Neural cell (in vitro differentiated cells): ENCODE measurements at regions not wholly inside any gene's neighbourhood (a gene's known extent, or its start where the extent isn't known, plus 50 kb on each side); places are given as distances from the start of the nearest gene placed in this dataset.

ENCODE experiments used
- H2AFZ ChIP-seq: fragments of 200-600, 300-800 bp; sonication (generic), shearing (Covaris generic); 2 replicates; pipeline ENCODE4 v1.6.0; 2014; ENCODE audit warnings: low read depth, mild to moderate bottlenecking, antibody characterized with exemption, low read length, moderate library complexity
- H3F3A ChIP-seq: fragments of 200-600 bp; shearing (Covaris generic); 2 replicates; pipeline ENCODE4 v1.6.1; 2016; ENCODE audit warnings: mild to moderate bottlenecking, moderate library complexity, mixed read lengths, antibody characterized with exemption, low read length; ENCODE audit not compliant: insufficient read depth, poor library complexity, severe bottlenecking
- H3K27ac ChIP-seq: fragments of 200-600, 300-800 bp; sonication (generic), shearing (Covaris generic); 2 replicates; pipeline ENCODE4 v1.5.1; 2014; ENCODE audit warnings: mild to moderate bottlenecking, low read length, moderate library complexity
- H3K27me3 ChIP-seq: fragments of 300-800, 200-600 bp; sonication (generic), shearing (Covaris generic); 2 replicates; pipeline ENCODE4 v1.6.0; 2014; ENCODE audit warnings: mild to moderate bottlenecking, low read depth, low read length, moderate library complexity; ENCODE audit not compliant: insufficient read depth
- H3K36me3 ChIP-seq: fragments of 300-800, 200-600 bp; sonication (generic), shearing (Covaris generic); 2 replicates; pipeline ENCODE4 v1.5.1; 2014; ENCODE audit warnings: mild to moderate bottlenecking, antibody characterized with exemption, low read length, moderate library complexity; ENCODE audit not compliant: insufficient read depth
- H3K4me2 ChIP-seq: fragments of 300-800, 200-600 bp; sonication (generic), shearing (Covaris generic); 2 replicates; pipeline ENCODE4 v1.6.0; 2014; ENCODE audit warnings: mild to moderate bottlenecking, low read length
- H3K4me3 ChIP-seq: fragments of 300-800, 200-600 bp; sonication (generic), shearing (Covaris generic); 2 replicates; pipeline ENCODE4 v1.5.1; 2014; ENCODE audit warnings: mild to moderate bottlenecking, low read length, moderate library complexity
- H3K79me2 ChIP-seq: fragments of 200-600 bp; shearing (Covaris generic); replicated peaks from 2 replicates; pipeline ENCODE4 v1.6.0; 2014; ENCODE audit warnings: mild to moderate bottlenecking, low read length, moderate library complexity; ENCODE audit not compliant: insufficient read depth
- H3K9ac ChIP-seq: fragments of 300-800, 200-600 bp; sonication (generic), shearing (Covaris generic); 2 replicates; pipeline ENCODE4 v1.6.1; 2016; ENCODE audit warnings: mild to moderate bottlenecking, low read length, mixed read lengths
- H3K9me2 ChIP-seq: fragments of 200-600 bp; shearing (Covaris generic); 2 replicates; pipeline ENCODE4 v1.6.1; 2016; ENCODE audit warnings: mild to moderate bottlenecking, low read length, mixed read lengths; ENCODE audit not compliant: insufficient read depth
- H3K9me3 ChIP-seq: fragments of 200-600, 300-800 bp; sonication (generic), shearing (Covaris generic); 2 replicates; pipeline ENCODE4 v1.6.1; 2016; ENCODE audit warnings: mild to moderate bottlenecking, mixed run types, low read length, moderate library complexity, mixed read lengths
- H4K20me1 ChIP-seq: fragments of 200-600 bp; shearing (Covaris generic); 2 replicates; pipeline ENCODE4 v1.6.1; 2016; ENCODE audit warnings: mild to moderate bottlenecking, mixed run types; ENCODE audit not compliant: insufficient read depth
- CTCF ChIP-seq: fragments of 450-650 bp; IDR thresholded peaks from 2 replicates; pipeline ENCODE4 v1.5.1; 2014; ENCODE audit warnings: antibody characterized with exemption, mild to moderate bottlenecking, moderate library complexity; ENCODE audit not compliant: poor library complexity, severe bottlenecking
- EP300 ChIP-seq: fragments of 450-650 bp; conservative IDR thresholded peaks from 2 replicates; pipeline ENCODE4 v1.6.1; 2014; ENCODE audit warnings: antibody characterized with exemption, mild to moderate bottlenecking, moderate library complexity; ENCODE audit not compliant: poor library complexity, severe bottlenecking
- EZH2 ChIP-seq: fragments of 200-600, 300-800 bp; shearing (Covaris generic), sonication (generic); IDR thresholded peaks from 2 replicates; pipeline ENCODE4 v1.6.1; 2014; ENCODE audit warnings: antibody characterized with exemption, low read length, borderline replicate concordance, mild to moderate bottlenecking; ENCODE audit not compliant: insufficient read depth, poor library complexity, severe bottlenecking
- MXI1 ChIP-seq: fragments of 450-650 bp; conservative IDR thresholded peaks from 2 replicates; pipeline ENCODE4 v1.6.1; 2014; ENCODE audit warnings: antibody characterized with exemption, mild to moderate bottlenecking; ENCODE audit not compliant: poor library complexity, severe bottlenecking
- POLR2AphosphoS5 ChIP-seq: IDR thresholded peaks from 2 replicates; pipeline ENCODE4 v1.6.1; 2012
- RAD21 ChIP-seq: fragments of 450-650 bp; conservative IDR thresholded peaks from 2 replicates; pipeline ENCODE4 v1.6.1; 2014; ENCODE audit warnings: antibody characterized with exemption, mild to moderate bottlenecking, moderate library complexity
- REST ChIP-seq: IDR thresholded peaks from 2 replicates; pipeline ENCODE4 v1.6.1; 2012; ENCODE audit warnings: borderline replicate concordance
- SMC3 ChIP-seq: fragments of 450-650 bp; conservative IDR thresholded peaks from 2 replicates; pipeline ENCODE4 v1.6.1; 2014; ENCODE audit warnings: antibody characterized with exemption, mild to moderate bottlenecking, moderate library complexity; ENCODE audit not compliant: poor library complexity
- TAF1 ChIP-seq: IDR thresholded peaks from 2 replicates; pipeline ENCODE4 v1.6.1; 2012; ENCODE audit warnings: low read depth

GRCh38 chr18:27372386-27372785 is 187.3 kb upstream of the CHST9 start:
- Histone ChIP-seq H3K79me2 (no peaks in the 10 kb centered on the region), H4K20me1 (no peaks in the 10 kb centered on the region), H3K36me3 (no peaks in the 10 kb centered on the region), H3F3A (no peaks in the 10 kb centered on the region), H3K9ac (no peak overlapping the region), H3K9me3 (no peaks in the 10 kb centered on the region), H3K4me2 (no peak overlapping the region), H3K27me3 (no peaks in the 10 kb centered on the region), H3K4me3 (no peak overlapping the region), H3K9me2 (no peaks in the 10 kb centered on the region), H2AFZ (no peak overlapping the region), H3K27ac (no peak overlapping the region)
- no peak for TF ChIP-seq TAF1
- no peak for TF ChIP-seq POLR2AphosphoS5
- TF ChIP-seq CTCF = no peak
- TF ChIP-seq EP300 = no peak
- TF ChIP-seq MXI1 = no peak
- no peak for TF ChIP-seq RAD21
- no peak for TF ChIP-seq EZH2
- TF ChIP-seq SMC3 = no peak
- no peak for TF ChIP-seq REST

- Histone ChIP-seq H3F3A (no peaks in the 10 kb centered on the region), H3K27ac (no peak overlapping the region), H3K4me2 (no peak overlapping the region), H3K9me3 (no peaks in the 10 kb centered on the region), H3K27me3 (no peaks in the 10 kb centered on the region), H3K36me3 (no peaks in the 10 kb centered on the region), H2AFZ (no peak overlapping the region), H3K9me2 (no peaks in the 10 kb centered on the region), H3K9ac (no peak overlapping the region), H4K20me1 (no peaks in the 10 kb centered on the region), H3K79me2 (no peaks in the 10 kb centered on the region), H3K4me3 (no peak overlapping the region)
- TF ChIP-seq SMC3 (no peak), EP300 (no peak), POLR2AphosphoS5 (no peak), MXI1 (no peak), CTCF (no peak), EZH2 (no peak), TAF1 (no peak), RAD21 (no peak), REST (no peak)
Observed at GRCh38 chr18:27366665-27367064, 181.6 kb upstream of the CHST9 start.
